ACHN (cell line): ENCODE measurements at regions not wholly inside any gene's neighbourhood (a gene's known extent, or its start where the extent isn't known, plus 50 kb on each side); places are given as distances from the start of the nearest gene placed in this dataset.

ENCODE experiments used
- DNase-seq: peaks from one replicate; pipeline ENCODE4 v3.0.0-alpha.2; 2015
- in situ Hi-C: cut with HindIII; loops from 2 replicates; pipeline ENCODE4 v1.10.0; 2017; ENCODE audit warnings: low sequenced_read_pairs, low pct_ligation_motif_present, low pct_unique_long_range_greater_than_20kb

DNA sequence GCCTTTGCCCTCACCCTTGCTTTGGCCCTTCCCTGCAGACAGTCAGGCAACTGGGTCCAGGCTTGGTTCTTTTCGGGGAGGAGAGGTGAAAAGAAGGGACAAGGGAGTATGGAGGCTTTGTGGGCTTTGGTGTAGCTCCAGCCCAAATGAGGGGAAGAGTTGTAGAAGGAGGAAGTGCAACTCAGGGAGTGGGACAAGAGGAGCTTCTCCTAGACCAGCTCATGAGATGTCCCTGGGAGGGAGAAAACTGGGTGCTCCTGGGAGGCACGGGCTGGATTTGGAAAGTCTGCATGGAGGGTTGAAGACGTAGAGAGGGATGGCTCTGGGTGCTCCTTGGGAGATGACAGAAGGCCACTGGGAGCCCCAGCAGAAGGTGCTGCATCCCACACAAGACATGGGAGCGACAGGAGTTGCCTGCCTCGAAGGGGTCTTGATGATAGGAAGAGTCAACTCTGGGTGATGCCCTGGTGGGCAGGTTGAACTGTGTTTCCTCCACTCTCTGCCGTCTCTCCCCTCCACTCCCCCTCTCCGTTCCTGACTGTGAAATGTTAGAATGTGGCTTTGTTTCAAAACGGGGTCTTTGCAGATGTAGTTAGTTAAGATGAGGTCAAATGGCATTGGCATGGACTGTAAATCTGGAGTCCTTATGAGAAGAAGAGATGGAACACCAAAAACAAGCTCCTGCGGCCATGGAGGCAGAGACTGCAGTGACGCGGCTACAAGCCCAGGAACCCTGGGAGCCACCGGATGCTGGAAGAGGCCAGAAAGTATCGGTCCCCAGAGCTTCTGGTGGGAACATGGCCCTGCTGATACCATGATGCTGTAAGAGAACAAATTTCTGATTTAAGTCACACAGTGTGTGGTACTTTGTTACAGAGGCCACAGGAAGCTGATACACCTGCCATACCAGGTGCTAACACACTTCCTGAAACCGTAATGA is 298.5 kb downstream of the GLRX3 start:
- no peak for DNase-seq
- in situ Hi-C loops, result no loop called here

DNA sequence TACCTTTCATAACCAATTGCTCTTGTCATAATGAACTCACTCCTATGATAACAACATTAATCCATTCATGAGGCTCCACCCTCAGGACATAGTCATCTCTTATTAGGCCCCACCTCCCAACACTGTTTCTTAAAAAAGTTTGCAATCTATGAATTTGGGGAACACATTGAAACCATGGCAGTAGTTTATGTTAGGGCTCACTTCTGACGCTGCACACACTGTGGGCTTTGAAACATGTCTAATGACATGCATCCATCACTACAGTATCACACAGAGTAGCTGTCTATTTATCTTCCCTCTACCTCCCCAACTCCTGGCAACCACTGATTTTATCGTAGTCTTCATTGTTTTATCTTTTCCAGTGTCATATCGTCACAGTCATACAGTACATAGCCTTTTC is 299.8 kb downstream of the GLRX3 start:
- no peak for DNase-seq
- in situ Hi-C loops, result no loop called here

DNA sequence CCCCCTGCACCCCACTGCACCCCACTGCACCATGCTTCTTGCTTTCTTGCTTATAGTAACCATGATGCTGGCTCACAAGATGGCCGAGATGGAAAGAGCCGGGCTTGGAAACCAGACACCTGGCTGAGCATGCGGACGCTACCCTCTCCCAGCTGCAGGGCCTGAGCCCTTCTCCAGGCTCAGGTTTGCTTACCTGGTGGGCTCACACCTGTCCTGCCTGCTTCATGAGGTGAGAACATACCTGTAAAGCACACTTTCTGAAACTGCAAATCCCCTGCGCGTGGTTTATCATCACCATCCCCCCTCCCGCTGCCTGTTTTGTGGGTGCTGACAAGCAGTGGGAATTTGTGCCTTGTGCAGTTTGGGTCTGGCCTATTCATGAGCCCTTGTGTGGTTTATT is 302.7 kb downstream of the GLRX3 start:
- DNase-seq, result no peak
- in situ Hi-C loops, result no loop called here

DNA sequence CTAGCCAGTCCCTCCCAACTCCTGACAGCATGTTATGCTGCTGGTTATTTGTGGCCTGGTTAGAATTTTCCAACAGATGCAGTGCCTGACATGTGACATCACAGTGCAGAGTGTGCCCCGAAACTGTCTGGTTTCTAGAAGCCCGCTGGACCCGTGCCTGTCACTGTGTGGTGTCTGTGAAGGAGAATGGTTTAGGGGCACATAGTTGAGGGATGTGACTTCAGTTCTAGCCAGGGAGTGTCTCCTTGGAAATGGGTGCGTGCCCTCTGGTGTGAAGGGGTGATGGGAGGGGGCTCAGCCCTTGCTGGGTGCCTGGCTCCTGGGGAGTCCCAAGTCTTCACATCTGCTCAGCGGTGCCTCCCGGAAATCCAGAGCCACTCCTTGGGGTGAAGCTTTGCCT is 303.6 kb downstream of the GLRX3 start:
- in situ Hi-C loops, result no loop called here
- DNase-seq, result no peak

DNA sequence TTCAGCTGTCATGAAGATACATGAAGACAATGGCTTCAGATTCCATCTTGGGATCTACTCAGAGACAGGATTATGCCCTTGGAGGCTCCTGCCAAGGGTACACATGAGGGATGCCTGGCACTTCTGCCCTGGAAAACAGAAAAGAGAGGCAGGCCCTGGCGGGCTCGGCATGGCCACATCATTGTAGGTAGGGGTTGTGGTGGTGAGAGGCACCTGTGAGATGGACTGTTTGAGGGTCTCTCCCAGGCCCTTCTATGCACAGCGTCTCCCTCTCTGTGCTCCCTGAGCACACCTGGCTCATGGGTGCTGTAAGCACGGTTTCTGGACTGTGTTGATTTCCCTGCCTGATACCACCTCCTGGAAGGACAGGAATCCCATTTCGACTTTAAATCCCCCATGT is 304.3 kb downstream of the GLRX3 start:
- no peak for DNase-seq
- in situ Hi-C loops, result no loop called here

DNA sequence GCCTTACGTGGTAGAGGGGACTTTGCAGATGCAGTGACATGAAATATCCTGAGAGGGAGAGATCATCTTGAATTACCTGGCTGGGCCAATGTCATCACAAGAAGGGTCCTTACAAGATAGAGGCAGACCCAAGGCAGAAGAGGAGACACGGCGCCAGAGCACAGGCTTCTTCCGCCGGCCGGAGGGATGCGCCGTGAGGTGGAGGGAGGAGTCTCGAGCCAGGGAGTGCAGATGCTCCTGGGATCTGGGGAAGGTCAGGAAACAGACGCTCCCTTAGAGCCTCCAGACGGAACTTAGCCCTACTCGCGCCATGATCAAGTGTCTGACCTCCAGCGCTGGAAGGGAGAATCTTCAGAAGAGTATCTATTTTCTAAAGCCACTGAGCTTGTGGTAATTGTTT is 304.8 kb downstream of the GLRX3 start:
- DNase-seq, result no peak
- in situ Hi-C loops, result no loop called here

DNA sequence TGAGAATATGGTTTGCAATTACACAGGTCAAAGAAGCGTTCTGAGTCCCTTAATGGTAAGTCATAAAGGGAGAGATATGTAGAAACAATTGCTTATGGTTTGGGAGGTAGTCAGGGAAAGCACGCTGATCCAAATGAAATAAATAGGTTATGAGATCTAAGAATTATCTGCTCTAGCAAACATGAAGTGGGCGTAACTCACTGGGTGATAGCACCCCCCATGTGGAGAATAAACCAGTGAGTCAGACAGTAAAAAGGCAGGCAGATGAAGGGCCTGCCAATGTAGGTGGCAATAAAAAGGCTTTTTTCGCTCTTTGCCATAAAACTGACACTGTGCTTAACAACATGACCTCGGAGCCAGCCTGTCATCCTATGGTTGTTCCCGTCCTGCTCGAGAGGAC is 306.9 kb downstream of the GLRX3 start:
- in situ Hi-C loops, result no loop called here
- DNase-seq, result no peak

DNA sequence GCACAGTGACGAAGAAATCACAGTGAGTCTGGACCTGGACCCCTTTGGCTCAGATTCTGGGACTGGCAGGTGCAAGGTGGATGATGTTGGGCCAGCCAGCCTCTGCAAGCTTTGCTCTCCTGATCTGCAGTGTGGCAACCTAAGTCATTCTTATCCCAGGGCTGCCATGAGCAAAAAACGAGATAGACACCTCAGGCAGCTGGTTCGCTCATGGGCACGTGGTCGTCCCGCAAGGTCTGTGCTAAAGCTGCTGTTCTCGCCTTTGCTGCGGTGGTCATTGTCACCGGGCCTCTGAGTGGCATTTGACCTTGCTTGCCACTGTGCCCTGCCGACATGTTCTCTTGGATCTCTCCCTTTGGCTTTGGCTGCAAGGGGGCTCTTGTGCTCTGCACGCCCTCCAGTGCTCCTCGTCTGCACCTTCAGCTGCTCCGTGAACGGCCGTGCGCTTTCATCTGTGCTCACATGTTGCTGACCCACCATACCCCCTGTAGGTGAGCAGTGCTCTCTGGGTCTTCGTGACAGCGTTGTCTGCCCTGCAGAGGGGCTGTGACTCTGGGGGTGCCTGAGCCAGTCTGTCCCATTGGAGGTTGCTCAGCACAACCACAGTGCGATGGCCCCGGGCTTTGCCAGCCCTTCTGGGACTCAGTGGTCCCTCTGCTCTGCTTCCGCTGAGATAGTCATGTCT is 317.0 kb downstream of the GLRX3 start:
- in situ Hi-C loops, result no loop called here
- no peak for DNase-seq

DNA sequence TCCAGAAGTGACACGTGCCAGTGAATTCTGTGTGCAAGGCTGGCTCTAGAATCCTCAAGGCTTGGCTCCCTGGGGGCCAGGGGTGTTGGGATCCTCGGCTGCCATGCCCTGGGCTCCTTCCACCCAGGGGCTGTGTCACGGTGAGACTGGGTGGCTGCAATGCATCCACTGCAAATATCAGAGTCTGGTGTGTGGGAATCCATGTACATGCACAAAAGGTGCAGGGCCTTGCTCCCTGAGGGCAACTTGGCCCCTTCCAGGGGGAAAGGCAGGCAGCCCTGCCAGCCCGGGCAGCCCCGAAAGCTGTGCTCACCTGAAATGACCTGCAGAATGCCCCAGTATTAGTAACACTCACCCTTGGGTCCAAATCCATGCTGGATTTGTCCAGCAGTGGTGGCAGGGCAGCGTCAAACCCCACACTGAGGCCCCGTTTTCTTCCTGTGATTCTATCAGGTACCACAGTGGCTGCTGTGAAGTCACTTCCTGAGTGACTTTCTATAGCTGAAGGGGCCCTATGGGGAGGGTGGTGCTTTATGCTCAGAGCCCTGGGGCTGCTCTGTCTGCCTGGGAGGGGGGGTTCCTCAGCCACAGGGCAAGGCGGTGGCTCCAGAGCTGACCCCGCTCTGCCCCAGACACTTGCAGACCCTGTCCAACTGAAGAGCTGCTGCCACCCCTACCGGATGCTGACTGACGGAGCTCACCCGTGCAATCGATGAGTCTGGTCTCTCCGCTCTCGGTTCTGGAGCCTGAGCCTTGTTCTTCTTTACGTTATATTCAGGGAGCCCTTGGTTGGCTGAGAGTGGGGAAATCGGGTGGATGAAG is 317.7 kb downstream of the GLRX3 start:
- no peak for DNase-seq
- in situ Hi-C loops, result no loop called here

DNA sequence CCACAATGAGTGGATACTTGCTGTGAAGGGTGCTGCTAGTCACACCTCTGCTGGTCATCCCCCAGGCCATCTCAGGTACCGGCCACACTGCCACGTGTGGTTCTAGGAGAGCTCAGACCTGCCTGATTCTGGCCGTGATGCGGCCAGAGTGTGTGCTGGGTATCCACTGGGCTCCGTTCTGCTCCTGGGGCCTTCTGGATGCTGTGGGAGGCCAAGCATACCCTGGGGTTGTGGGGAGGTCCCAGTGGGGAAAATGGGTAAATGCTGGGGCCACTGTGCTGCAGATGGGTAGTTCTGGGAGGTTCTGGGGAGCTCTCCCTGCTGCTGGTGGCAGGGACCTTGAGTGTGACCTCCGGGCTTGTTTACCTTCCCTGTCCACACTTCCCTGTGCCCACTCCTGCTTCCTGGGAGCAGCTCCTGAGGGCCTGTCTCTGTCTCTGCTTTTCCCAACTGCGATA is 318.4 kb downstream of the GLRX3 start:
- in situ Hi-C loops, result no loop called here
- DNase-seq, result no peak

DNA sequence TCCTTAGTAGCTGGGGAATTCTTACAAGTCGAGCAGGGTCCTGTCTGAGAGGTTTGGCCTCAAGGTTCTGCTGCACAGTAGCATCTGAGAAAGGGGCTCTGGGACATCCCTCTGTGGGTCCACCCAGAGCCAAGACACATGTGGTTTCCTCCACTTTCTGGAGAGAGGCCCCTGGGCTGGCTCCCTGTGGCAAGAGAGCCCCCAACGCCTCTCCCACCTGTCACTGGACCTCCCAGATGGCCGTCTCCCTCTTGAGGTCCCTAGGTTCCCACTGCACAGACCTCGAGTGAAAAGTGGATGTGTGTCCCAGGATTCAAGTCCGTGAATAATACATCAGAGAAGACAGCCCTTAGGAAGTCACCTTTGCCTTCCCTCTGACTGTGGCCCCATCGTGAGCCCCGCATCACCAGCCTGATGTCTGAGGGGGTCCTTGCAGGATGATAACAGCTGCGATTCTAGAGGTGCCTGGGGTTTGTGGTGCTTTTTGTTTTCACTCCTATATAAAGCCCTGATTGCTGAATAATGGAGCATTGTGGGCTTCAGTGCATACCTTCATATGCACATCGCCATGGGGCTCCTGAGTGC is 319.0 kb downstream of the GLRX3 start:
- in situ Hi-C loops, result no loop called here
- no peak for DNase-seq

DNA sequence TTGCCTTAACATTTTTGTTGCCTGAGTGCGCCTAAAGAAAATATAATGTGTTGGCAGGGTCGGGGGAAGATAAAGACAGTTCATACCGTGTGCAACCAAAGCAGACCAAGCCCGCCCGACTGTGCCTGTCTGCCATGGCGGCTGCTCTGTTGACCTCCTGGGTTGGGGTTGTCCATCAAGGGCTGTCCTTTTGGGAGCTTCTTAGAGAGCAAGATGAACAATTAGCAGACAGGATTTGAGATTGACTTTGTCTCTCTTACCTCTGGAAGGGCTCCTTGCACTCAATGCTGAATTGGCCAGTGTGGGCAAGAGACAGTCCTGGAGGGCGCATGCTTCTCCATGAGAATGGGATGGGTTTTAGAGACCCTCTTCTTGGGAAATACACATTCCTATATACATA is 319.6 kb downstream of the GLRX3 start:
- in situ Hi-C loops, result no loop called here
- no peak for DNase-seq

DNA sequence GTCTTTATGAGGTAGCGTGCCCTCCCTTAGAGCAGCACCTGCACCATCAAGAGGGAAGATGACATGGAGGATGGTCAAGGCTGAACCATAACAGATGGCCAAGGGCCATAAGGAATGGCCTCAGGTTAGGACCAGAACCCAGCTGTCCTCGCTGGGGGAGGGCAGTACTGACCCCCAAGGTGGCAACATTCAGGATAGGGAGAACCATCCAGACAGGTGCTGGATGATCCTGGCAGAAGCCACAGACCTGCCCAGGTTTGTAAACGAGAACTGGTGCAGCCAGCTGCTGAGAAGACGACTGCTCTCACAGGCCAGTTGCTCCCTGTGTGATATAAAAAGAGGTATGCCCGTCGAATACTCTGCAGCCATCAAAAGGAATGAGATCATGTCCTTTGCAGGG is 320.4 kb downstream of the GLRX3 start:
- no peak for DNase-seq

DNA sequence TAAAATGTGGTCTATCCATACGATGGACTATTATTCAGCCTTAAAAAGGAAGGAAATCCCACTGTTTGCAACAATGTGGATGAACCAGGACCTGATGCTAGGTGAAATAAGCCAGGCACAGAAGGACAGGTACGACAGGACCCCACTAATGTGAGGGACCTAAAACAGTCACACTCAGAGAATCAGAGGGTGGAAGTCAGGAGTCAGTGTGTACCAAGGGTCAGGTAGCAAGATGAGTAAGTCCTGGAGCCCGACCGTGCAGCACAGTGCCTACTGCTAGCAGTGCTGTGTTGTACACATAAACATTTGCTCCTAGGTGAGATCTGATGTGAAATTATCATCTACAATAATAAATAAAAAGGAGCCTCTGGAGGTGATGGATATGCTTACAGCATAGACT is 322.3 kb downstream of the GLRX3 start:
- in situ Hi-C loops, result no loop called here
- DNase-seq, result no peak

More for the DNA sequence above, 320.4 kb downstream of the GLRX3 start:
- in situ Hi-C loops, result no loop called here

DNA sequence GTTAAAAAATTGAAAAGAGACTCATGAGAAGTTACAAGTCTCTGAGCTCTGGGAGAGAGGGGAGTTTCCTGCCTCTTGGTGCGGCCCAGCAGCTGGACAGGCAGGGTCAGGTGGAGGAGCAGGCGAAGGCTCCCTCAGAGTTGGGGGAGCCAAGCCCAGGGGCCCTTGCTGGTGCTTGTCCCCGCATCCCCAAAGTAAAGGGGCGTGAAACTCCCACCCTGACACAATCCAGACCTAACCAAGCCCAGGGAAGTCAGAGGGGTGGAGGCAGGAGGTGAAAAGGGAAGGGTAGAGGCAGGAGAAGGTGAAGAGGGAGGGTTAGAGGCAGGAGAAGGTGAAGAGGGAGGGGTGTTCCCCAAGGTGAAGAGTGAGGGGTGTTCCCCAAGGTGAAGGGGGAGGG is 322.8 kb downstream of the GLRX3 start:
- in situ Hi-C loops, result no loop called here
- no peak for DNase-seq

DNA sequence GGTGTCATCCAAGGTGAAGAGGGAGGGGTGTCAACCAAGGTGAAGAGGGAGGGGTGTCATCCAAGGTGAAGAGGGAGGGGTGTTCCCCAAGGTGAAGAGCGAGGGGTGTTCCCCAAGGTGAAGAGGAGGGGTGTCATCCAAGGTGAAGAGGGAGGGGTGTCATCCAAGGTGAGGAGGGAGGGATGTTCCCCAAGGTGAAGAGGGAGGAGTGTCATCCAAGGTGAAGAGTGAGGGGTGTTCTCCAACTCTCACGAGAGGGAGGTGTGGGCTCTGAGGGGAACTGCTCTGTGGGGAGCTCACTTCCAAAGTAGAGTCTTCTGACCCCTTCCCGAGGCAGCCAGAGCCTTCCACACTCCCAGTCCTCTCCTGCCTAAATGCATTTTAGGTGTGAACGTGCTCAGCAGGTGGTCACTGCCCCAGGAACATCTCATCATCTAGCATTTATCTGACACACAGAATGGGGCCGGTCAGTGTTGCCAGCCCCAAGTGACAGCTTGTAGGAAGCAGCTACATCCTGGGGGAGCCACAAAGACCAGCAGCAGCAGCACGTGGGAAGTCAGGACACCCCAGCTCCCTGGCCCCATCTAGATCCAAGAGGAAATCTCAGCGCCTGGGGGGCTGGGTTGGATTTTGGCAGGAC is 323.8 kb downstream of the GLRX3 start:
- in situ Hi-C loops, result no loop called here
- DNase-seq, result no peak

DNA sequence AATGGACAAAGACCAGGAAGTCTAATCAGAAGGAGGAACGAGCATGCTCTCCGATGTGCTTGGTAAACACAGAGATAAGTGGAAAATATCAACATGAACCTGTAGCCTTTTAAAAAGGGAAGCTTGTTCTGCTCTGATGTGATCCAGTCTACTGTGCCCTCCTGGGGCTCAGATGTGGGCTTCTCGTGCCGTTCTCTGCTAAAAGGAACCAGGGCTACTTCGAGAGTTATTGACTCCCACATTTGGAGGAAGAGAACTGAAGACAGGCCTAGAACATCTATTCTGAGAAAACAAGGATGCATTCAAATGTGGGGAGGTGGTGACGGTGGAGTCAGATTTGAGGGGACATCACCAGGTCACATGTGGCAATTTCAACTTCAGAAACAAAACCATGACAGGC is 325.4 kb downstream of the GLRX3 start:
- no peak for DNase-seq
- in situ Hi-C loops, result no loop called here

DNA sequence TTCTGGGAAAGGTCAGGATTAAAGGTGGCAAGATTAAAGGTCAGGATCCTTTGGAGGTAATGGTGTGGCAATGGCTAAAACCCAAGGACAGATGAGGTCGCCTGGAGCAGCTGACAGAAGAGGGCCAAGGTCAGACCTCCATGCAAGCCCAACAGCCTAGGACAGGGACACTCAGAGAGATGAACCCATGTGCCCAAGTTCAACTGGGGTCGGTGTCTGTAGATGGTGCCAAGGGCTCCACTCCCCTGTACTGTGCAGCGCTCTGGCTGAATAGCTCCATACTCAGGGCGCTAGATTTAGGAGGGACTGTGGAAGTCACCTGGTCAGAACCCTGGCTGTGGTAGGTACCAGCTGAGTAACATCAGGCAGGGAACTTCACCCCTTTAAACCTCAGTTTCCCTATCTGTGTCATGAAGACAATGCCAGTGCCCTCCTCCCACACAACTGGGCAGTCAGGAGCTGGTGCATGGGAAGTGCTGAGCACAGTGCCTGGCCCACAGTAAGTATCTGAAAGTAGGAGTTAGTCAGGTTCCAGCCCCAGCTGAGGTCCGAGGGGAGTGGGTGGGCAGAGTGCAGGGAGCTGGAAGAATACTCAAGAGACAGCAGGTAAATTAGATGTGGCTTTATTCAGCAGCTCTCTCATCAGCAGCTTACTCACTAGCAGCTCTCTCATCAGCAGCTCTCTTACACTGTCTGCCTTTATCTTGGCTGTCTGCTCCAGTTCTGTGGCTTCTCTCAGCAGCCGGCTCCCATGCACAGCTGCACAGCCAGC is 327.1 kb downstream of the GLRX3 start:
- DNase-seq, result no peak
- in situ Hi-C loops, result no loop called here
